ENCODE measurements at regions not wholly inside any gene's neighbourhood (a gene's known extent, or its start where the extent isn't known, plus 50 kb on each side); places are given as distances from the start of the nearest gene placed in this dataset.

- TF ChIP-seq TCF7 (IDR thresholded peaks at IDR 0.05; ENCODE audit: borderline replicate concordance): no peak
- TF ChIP-seq ZBTB33 (IDR thresholded peaks at IDR 0.05): no peak
These were observed 517.7 kb upstream of the PSMD7 start for GRCh38 chr16:73778887-73779286.
